Endothelial cell of umbilical vein (primary cell): ENCODE measurements at regions not wholly inside any gene's neighbourhood (a gene's known extent, or its start where the extent isn't known, plus 50 kb on each side); places are given as distances from the start of the nearest gene placed in this dataset.

Source experiments
- CTCF ChIP-seq, 2 donors: IDR thresholded peaks; 1 replicate in 1 of 2; 2 replicates in 1 of 2; pipeline ENCODE4 v1.5.1; 2011; ENCODE audit warnings: low read length in 2 of 2, mild to moderate bottlenecking in 2 of 2, moderate library complexity in 2 of 2, control low read depth in 1 of 2, inconsistent platforms in 1 of 2, low read depth in 1 of 2; ENCODE audit not compliant: insufficient read depth in 1 of 2; ENCODE audit errors: extremely low read depth in 1 of 2
- EZH2 ChIP-seq: IDR thresholded peaks from 2 replicates; pipeline ENCODE4 v1.6.1; 2012; ENCODE audit warnings: borderline replicate concordance, low read depth, mild to moderate bottlenecking, moderate library complexity, low read length, inconsistent platforms; ENCODE audit not compliant: severe bottlenecking
- FOS ChIP-seq: IDR thresholded peaks from 2 replicates; pipeline ENCODE4 v1.6.1; 2011; ENCODE audit warnings: mild to moderate bottlenecking, low read length, moderate library complexity, borderline replicate concordance; ENCODE audit not compliant: insufficient read depth
- GATA2 ChIP-seq: IDR thresholded peaks from 2 replicates; pipeline ENCODE4 v1.7.0; 2011; ENCODE audit warnings: low read depth, mild to moderate bottlenecking, moderate library complexity, mixed read lengths, low read length; ENCODE audit not compliant: insufficient read length, insufficient read depth
- JUN ChIP-seq: IDR thresholded peaks from 2 replicates; pipeline ENCODE4 v1.6.1; 2011; ENCODE audit warnings: borderline replicate concordance, low read depth; ENCODE audit not compliant: insufficient read length, insufficient read depth
- MAX ChIP-seq: IDR thresholded peaks from 2 replicates; pipeline ENCODE4 v1.6.1; 2011; ENCODE audit not compliant: insufficient read depth, insufficient read length
- MYC ChIP-seq: IDR thresholded peaks from one replicate; pipeline ENCODE4 v1.6.1; 2011; ENCODE audit warnings: mild to moderate bottlenecking, low read depth, low read length
- POLR2A ChIP-seq: IDR thresholded peaks from 2 replicates; pipeline ENCODE4 v1.6.1; 2012; ENCODE audit warnings: low read depth, mild to moderate bottlenecking, control low read depth, low read length
- POLR2AphosphoS5 ChIP-seq: IDR thresholded peaks from 2 replicates; pipeline ENCODE4 v1.6.1; 2012; ENCODE audit warnings: low read depth, mild to moderate bottlenecking, control low read depth, low read length, moderate library complexity; ENCODE audit not compliant: insufficient read depth

GRCh38 chr5:144596517-144596916 is 425.8 kb downstream of the KCTD16 start:
- TF ChIP-seq CTCF (IDR thresholded peaks at IDR 0.05; ENCODE audit: extremely low read depth in 1 of 2, insufficient read depth in 1 of 2, low read depth in 1 of 2, low read length in 2 of 2) (no peak), EZH2 (no peak), POLR2AphosphoS5 (no peak), POLR2A (no peak), MAX (no peak), FOS (no peak), MYC (no peak), JUN (no peak), GATA2 (no peak)
